A204.1 (cell line): ENCODE measurements at regions not wholly inside any gene's neighbourhood (a gene's known extent, or its start where the extent isn't known, plus 50 kb on each side); places are given as distances from the start of the nearest gene placed in this dataset.

ENCODE experiments used
- FAIRE-seq: peaks from 2 replicates; lab custom pipeline; 2012; peaks lifted over from hg19 to GRCh38; lab: Jason Lieb, UNC

DNA sequence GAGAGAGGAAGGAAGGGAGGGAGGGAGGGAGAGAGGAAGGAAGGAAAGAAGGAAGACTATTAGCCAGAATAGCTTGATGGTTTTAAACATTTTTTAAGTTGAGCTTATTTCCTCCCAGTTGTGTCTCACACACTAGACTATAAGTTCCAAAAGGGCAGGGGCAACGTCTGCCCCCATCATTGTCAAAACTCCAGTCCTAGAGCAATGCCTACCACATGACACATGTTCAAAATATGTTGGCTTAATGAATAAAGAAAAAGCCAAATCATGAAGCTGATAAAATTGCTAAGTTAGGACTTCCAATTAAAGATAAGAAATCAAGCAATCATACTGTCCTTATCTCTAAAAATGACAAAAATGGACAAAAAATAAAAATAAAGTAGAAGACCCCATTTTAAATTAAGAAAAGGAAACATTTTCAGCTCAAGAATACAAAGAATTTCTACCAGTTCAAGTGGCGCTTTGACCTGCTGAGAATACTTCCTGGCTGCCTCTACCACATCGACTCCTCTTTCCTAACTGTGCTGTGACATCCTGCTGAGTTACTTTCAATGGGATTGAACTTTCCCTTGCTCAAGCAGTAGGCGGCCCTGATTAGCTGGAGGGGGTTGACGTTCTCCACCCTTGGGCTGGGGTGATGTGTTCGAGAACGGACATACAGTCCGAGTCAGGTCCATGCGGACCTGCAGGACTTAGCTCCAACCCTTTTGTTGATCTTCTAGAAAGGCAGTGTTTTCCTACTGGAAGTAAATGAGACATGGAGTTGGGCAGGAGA, 283.9 kb upstream of the FOXQ1 start:
- FAIRE-seq: no peak

DNA sequence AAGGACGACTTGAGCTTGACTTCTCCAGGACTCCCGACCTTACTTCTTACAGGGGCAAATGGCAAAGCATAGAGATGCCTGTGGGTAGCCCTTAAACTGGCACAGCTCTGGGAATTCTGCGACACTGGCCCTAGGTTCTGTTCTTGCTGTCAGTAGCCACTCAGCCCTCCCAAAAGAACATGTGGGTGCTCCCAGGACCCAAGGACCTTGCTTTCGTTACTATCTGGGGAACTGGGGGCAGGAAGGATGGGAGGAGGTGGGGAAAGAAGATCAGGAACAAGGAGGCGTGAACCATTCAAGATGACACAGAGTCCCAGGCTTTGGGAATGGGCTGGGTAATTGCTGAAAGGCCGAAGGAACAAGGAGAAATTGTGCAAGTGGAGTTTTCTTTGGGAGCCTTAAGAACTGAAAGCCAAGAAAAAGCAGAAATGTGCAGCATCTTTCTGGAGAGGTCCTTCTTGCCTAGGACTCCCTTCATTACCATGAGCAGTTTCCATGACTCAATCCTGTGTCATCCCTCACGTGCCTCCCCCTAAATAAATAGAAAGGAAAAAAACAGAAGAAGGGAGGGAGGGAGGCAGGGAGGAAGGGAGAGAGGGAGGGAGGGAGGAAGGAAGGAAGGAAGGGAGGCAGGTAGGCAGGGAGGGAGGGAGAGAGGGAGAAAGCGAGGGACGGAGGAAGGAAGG, 284.6 kb upstream of the FOXQ1 start:
- FAIRE-seq: no peak

DNA sequence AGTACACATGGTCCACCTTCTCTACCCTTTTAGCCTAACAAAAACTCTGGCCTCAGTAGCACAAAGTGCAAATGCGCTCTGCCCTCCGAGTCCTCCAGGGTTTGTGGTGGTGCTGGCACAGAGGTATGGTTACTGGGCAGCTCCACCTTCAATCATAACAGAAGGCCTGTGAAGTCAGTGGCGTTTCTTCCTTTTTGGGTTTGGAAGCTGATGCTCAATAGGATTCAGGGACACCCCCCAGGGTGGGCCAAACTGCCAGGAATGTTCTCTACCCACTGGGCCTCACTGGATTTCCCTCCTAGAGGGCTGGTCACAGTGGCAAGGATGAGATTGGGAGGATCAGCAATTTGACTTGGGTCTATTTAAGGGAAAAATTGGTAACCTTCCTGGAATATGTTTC, 286.1 kb upstream of the FOXQ1 start:
- no peak for FAIRE-seq

DNA sequence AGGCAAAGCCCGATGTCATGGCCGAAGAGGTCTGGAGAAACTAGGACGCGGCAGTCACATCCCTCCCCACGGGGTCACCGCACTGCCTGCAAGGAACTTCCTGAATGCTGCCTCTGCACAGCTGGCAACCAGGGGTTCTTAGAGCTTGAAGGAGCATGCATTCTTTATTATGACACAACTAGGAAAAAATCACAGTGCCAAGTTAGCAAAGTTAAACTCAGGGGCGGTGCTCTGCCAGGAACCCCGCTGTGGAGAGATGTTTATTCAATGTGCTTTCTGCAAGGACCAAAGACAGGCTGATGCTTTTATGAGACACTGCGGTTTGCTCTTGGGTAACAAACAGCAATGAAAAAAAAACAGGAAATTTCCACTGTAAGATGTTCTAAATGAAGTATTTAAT, 287.3 kb upstream of the FOXQ1 start:
- FAIRE-seq: no peak

DNA sequence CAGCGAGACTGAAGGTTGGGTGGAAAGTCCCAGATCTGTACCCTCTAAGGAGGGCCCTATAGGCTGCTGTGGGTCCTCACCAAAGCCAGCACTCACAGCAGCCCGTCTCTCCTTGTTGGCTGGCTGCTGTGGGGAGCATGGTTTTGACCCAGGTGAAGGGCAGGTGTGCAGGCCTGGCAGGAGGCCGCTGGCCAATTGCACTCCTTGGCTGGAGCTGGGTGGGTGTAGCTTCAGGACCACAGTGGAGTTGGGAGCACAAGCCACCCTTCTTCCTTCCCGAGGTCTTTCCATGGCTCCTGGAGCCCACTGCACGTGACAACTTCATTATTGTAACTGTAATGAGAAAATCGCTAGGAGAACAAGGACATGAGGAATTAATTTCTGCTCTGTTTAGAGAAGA, 287.7 kb upstream of the FOXQ1 start:
- no peak for FAIRE-seq

DNA sequence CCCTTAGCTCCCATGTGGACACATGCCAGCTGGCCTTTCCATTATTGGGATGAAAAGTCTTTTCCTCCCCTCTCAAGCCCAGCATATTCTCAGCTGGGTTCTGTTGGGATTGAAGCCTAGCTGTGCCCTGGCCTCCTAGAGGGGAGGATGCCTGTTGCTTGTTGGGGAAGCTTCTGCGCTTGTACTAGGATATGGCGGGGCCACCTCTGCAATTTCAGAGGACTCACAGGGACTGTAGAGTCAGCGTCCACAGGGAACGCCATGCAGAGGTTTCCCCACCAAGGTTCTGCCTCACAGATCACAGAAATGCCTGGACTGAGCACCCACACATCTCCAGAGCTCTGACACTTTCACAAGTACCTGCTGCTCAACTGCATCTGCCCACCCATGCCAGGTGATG, 288.7 kb upstream of the FOXQ1 start:
- no peak for FAIRE-seq

DNA sequence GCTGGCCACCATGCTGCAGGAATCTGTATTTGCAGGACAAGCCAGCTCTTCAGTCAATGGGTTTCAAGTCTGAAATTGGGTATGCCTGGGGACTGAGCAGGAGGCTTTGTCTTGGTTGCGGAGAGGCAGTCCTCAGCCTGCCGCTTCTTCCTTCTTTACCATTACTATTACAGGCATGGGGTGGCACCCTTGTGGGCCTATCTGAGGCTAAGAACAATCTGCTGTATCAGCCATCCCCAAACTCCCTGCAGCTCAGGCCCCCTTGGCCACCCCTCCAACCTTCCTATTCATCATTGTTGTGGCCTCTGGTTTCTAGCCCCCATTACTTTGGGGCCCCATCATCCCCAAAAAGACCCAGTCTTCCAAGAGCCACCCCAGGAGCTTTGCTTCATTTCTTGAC, 289.2 kb upstream of the FOXQ1 start:
- no peak for FAIRE-seq

DNA sequence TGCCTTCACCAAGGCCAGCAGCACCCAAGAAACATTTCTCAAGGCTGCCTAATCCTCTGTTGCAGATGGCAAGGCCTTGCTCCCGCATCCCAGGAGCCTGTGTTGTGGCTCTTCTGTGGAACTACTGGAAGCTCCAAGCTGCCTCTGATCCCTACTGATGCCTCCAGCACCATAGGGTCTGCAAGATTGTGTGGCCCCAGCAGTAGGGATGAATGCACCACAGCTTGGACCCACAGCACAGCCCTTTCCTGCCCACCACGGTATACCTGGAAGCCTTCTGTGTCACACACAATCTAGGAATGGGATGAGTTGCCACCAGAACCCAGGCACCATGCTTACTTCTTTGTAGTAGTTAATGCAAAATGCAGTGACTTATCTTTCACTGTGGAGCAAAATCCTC, 291.1 kb upstream of the FOXQ1 start:
- no peak for FAIRE-seq

DNA sequence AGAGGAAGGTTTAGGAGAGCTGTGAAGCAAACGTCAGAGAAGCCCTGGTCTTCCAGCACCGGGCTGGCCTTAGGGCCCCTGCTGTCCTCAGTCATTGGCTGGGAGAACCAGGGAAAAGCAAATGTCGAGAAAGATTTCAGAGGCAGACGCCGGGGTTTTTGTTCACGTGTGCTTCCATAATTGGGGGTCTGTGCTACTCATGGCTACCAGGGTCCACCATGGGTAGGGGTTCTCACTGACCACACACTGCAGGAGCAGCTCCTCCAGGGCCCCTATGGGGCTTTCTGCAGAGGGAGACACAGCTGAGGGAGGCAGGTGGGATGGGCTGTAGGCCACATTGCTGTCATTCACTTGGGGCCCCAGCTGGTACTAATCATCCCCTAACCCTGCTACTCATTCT, 291.8 kb upstream of the FOXQ1 start:
- FAIRE-seq: no peak

DNA sequence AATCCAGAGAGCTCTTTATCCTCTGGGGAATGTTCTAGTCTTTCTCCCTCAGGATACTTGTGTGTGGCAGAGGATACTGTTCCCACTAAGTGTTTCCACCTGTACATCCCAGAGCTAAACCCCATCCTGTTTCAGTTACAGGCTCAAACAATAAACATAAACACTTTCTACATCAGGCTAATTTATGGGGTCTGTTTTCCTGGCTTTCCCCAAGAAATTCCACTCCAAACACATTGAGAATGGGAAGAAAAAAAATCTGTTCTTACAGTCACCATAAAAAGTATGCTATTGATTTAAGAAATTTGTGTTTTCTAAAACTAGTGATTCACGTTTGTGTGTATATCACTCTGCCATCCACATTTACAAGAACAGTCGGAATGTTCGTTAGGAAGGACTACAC, 293.9 kb upstream of the FOXQ1 start:
- FAIRE-seq: no peak

DNA sequence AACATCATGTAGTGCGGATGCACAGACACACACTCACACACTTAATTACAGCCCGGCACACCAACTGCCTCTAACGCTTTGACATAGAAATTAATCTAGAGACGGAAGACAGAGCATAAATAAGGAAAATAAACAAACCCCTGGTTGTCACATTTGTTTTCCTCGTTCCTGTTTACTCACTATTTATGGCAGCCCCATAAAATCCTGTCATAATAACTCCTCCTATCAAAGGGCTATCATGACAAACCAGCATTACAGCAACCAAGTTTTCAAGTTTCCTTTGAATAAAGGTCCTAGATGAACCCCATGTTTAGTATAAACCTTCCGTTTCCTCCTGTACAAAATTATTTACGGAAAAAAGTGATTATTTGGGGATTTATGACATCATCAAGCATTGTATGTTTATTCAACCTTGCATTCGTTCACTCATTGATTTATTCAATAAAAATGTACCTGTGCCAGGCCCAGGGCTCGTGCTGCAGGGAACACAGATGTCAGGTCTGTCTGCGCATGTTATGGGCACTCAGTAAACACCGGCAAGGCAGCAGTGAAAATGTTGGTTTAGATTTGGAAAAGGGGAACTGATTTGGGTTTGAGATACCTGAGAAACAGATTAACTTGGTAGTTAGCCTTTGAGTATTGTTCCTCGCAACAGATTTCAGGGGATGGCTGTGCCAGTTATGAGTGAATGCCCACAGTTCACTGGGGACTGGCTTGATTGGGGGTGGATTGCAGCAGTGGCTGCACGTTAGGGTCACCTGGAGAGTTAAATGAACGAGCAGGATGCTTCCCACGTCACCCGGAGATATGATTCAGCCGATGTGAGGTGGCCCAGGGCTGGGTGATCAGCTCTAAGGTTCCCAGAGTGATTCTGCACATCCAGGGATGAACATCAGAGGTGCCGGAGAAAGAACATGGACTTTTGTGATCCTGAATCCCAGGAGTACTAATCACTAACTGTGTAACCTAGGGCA, 295.3 kb upstream of the FOXQ1 start:
- no peak for FAIRE-seq

DNA sequence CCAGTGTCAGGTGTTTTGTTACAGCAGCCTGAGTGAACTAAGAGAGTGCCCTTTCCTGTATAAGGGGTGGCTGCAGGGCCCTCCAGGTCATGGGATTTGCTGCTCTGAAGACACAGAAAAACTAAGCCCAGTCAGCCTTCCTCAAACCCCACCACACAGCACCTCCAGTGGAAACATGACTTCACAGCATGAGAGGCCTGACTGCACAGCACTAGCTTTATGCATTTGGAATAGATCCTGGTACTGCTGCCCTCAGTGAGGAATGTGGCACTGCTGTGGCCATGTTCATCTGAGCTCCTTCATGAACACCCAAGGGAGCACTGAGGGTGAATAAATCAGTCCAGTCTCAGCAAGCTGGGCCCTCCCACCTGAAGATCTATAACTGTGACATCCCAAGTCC, 296.1 kb upstream of the FOXQ1 start:
- FAIRE-seq: no peak

DNA sequence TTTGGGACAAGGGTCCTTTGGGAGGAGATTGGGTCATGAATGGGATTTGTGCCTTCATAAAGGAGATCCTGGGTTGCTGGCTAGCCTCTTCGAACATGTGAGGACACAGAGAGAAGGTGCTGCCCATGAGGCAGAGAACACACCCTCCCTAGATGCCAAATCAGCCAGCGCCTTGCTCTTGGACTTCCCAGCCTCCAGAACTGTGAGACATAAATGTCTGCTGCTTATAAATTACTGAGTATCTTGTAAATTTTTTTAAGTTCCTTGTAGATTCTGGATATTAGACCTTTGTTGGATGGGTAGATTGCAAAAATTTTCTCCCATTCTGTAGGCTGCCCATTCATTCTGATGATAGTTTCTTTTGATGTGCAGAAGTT, 297.5 kb upstream of the FOXQ1 start:
- no peak for FAIRE-seq

DNA sequence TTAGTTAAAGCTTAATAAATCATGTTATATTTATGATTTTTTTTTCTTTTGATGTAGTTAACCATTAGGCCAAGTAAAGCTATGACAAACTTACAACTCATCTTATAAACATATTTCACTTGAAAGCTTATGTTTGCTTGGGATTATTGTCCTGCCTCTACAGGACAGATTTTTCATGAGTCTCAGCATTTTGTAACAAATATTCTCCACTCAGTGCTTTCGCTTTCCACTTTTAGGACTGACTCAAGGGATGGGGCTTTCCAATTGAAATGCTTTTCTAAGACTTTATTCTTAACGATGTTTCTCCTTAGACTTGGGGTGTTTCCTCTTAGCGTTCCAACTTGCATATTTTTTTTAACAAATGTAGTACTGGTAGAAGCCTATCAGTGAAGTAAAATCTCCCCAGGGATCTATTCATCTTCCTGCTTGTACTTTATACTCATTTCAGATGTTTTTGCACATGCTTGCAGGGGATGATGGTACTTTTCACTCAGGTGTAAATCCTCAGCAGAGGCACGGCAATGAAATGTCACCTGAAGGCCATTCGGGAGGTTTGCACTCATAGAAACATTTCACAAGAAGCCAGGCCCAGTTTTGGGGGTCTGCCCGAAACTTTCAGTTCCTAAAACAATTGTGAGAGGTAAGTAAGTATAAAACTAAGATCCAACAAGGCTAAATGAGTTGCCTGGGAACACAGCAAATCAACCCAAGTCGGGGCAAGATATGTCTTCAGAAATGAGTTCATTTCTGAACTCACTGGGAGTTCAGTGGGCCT, 298.1 kb upstream of the FOXQ1 start:
- FAIRE-seq: no peak

DNA sequence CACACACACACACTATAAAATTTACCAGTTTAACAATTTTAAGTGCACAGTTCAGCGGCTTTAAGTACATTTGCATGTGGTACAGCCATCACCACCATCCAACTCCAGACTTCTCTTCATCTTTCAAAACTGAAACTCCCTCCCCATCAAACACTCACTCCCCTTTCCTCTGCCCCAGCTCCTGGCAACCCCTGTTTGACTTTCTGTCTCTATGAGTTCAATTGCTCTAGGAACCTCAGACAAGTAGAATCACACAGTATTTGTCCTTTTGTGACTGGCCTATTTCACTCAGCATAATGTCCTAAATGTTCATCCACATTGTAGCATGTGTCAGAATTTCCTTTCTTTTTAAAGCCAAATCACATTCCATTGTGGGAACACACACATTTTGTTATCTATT, 302.8 kb upstream of the FOXQ1 start:
- FAIRE-seq: no peak

DNA sequence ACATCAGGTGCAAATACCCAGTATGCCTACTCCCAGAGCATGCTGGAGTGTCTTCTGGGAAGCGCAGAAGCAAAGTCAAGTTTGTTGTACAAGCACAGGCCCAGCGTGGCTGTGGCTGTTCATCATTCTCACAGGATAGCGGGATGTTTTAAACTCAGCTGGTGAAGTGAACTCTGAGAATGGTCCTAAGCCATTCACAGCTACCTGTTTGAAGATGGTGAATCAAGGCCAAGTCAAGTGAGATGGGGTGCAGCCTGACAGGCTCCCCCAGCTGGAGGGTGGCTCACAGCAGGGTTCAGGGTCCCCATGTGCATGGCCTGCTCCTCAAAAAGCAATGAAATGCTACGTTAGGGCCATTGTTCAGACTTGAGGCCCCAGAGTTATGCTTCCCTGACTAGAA, 304.7 kb upstream of the FOXQ1 start:
- no peak for FAIRE-seq

DNA sequence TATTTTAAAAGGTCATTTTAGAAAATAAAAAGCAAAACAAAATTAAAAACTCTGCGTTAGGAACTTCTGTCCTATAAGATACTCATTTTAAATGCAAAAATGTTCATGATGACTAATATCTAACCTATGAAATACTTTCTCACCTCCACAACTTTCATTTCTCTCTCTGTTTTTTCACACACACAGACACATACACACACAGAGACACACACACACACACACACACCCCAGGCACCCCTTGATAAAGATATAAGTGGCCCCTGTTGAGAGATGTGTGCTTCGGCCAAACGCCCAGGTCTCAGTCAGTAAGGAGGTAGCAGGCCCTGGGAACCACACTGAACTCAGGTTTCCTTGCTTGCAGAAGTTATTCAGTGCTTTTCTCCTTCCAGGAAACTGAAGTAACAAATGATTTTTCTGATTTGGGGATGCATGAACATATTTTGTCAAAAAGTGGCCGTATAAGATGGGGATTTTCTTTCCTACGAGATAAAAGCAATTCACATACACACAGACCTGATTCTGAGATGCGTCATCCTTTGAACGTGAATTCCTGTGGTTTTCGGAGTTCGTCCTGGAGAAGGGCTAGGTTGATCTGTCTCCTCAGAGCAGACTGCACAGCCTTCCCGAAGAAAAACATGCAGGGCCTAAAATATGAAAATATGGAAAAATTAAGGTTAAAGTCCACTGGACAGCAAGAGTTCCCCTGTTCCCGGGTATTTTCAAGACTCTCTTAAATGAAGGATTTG, 306.8 kb upstream of the FOXQ1 start:
- FAIRE-seq: no peak

DNA sequence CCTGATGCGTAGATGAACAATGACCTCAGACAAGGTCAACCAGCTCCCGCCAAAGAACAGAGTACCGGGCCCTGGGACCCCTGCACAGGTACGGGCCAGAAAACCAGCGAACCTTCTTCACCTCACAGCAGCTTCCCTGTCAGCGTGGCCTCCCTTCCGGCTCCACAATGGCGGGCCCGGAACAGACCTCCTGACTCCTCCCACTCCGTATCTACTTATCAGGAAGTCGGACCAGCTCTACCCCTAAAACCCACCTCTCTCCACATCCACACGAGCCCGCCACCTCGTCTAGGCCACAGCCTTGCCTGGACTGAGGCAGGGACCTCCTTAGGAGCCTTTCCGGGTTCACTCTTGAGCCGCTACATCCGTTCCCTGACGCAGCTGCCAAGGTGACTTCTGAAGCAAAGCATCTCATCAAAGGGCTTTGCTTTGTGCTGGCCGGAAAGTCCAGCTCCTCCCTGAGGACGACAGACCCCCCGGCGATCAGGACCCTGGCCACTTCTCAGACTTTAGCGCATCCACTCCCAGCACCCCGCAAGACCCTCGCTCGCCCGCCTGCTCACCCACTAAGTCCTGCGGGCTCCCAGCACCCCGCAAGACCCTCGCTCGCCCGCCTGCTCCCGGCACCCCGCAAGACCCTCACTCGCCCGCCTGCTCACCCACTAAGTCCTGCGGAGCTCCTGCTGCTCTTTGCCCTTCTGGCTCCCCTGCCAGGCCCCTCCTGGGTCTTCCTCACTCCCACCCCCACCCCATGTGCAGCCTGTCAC, 308.3 kb upstream of the FOXQ1 start:
- no peak for FAIRE-seq

DNA sequence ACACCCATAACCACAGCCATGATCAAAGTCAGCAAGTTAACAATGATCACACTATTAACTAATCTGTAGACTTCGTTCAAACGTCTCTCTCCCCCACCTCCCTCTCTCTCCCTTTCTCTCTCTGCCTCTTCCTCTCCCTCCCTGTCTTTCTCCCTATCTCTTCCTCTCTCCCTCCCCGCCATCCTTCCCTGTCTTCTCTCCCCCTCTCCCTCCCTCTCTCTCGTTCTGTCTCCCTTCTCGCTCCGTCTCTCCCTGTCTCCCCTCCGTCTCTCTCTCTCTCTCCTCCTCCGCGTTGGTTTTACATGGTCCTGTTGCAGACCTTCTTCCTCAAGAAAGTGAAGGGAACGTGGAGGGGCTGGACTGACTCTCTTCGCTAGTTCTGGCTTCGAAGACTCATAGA, 308.9 kb upstream of the FOXQ1 start:
- no peak for FAIRE-seq

DNA sequence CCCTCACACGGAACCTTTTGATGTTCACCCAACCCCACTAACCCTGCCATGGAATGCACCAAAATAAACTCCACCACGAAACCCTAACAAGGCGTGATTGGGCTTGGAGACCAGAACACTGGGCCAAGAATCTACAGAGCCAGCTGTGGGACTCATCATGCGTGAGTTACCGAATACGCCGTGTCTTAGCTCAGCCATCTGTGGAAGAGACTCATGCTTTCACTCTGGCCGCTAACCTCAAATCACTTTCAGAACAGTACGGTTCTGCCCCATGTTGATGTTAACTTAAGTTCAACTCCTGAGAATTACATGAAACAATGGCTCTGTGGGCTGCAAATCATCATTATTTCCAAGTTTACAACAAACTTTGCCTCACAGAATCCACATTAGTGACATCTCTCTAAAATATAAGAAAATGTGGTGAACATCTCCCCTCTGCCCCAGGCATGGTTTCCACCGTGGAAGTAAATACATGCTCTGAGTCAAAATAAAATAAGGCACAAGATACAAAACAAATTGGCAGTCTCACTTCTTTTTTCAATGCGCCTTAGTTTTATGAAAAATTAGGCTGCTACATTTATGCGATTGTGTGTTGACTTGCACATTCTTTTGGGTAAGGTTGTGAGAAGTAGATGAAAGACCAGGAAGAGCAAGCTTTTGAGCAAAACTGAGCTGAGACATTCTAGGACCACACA, 308.9 kb upstream of the EXOC2 start:
- no peak for FAIRE-seq
